GM10248 (cell line): ENCODE measurements at regions not wholly inside any gene's neighbourhood (a gene's known extent, or its start where the extent isn't known, plus 50 kb on each side); places are given as distances from the start of the nearest gene placed in this dataset.

Source experiments
- CTCF ChIA-PET: fragments of 300-600 bp; sonication (Branson Sonifier 250); formaldehyde crosslinking; extraction: SDS; loops from one replicate; lab custom pipeline; 2021; ENCODE audit warnings: antibody characterized with exemption; lab: Yijun Ruan, JAX
- POLR2A ChIA-PET: fragments of 350-650 bp; sonication (Branson Sonifier 250); formaldehyde crosslinking; extraction: SDS; loops from one replicate; lab custom pipeline; 2020; ENCODE audit warnings: antibody characterized with exemption; lab: Yijun Ruan, JAX
- DNase-seq: peaks from one replicate; pipeline ENCODE4 v3.0.0; 2012; ENCODE audit errors: extremely low spot score
- TF ChIP-seq, protein P1 (sequence below): IDR thresholded peaks from 2 replicates; pipeline ENCODE4 v1.5.1; 2012; ENCODE audit warnings: mild to moderate bottlenecking, low read depth; ENCODE audit errors: extremely low read depth, missing control alignments, control extremely low read depth

DNA sequence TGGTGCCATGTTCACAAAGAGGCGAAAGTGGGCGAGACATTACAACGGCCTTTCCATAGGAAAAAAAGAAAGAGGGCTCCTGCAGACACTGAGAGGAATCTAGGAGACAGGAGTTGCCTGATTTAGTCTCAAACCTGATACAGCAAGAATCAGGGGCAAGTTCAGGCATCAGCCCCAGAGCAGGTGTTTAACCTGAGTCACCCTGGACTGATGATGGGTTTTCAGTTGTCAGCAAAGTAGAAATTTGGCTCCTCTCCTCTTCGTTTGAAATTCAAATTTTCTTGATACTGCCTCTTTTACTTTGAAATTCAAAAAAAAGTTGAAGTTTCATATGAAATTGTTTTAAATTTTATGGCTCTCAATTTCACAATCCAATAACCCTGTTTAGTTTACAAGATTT is 189.5 kb downstream of the ABCC12 start:
- POLR2A ChIA-PET: no interaction called here
- no peak for DNase-seq
- CTCF ChIA-PET: interaction anchor here (1.1 to 3.2 kb wide), 2 partner anchors 11 to 14 kb away, joined by 3 to 15 read pairs; no protein-coding TSS in a partner anchor
- TF ChIP-seq, protein P1, sequence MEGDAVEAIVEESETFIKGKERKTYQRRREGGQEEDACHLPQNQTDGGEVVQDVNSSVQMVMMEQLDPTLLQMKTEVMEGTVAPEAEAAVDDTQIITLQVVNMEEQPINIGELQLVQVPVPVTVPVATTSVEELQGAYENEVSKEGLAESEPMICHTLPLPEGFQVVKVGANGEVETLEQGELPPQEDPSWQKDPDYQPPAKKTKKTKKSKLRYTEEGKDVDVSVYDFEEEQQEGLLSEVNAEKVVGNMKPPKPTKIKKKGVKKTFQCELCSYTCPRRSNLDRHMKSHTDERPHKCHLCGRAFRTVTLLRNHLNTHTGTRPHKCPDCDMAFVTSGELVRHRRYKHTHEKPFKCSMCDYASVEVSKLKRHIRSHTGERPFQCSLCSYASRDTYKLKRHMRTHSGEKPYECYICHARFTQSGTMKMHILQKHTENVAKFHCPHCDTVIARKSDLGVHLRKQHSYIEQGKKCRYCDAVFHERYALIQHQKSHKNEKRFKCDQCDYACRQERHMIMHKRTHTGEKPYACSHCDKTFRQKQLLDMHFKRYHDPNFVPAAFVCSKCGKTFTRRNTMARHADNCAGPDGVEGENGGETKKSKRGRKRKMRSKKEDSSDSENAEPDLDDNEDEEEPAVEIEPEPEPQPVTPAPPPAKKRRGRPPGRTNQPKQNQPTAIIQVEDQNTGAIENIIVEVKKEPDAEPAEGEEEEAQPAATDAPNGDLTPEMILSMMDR: no peak

DNA sequence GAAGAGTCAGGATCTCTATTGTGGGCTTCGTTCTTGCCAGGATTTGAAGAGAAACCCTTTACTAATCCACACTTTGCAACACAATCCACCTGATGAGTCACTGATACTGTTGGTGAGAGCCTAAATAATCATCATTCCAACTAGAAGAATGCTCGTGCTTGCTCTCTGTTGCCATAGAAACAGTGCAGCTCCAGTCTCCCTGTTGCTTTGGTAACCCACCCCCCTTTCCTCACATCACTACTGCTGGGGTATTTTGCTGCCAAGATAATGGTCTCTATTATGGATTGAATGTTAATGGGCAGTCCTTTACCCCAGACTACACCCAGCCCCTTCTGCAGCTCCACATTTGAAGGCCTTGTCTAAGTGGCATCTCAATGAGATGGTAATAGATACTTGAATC is 190.4 kb downstream of the ABCC12 start:
- DNase-seq: no peak
- TF ChIP-seq, protein P1: no peak
- POLR2A ChIA-PET: no interaction called here
- CTCF ChIA-PET: interaction anchor here (1.1 to 3.2 kb wide), 3 partner anchors 12 to 22 kb away, joined by 3 to 15 read pairs (median 3); no protein-coding TSS in a partner anchor

DNA sequence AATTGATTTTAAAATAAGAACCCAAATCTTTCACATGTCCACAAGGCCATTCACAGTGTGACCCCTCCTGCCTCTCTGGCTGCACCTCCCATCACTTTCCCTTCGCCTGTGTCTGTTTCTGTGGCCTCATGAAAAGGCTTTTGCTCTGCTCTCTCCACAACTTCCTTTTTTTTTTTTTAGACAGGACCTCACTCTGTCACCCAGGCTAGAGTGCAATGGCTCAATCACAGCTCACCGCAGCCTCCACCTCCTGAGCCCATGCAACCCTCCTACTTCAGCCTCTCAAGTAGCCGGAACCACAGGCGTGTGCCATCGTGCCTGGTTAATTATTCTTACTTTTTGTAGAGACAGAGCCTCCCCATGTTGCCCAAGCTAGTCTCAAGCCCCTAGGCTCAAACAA is 197.1 kb downstream of the ABCC12 start:
- ChIA-PET POLR2A (no interaction called here), CTCF (no interaction called here)
- TF ChIP-seq, protein P1: no peak
- no peak for DNase-seq

DNA sequence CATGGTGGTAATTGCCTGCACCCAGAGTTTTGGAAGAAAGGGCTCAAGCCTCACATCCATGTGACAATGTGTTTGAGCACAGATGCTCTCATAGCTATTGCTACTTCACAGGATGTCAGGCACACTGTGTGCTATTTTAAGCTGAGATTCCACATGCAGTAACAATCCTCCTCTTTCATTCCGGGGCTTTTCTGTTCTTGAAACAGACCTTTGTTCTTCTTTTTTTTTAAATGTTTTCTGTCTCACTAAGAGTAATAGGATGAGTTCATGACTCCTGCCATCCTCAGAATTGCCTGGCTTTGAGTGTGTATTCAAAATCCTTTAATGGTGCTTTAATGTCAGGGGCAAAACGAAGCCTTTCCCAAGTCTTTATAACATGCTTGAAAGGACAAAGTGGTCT is 198.9 kb downstream of the ABCC12 start:
- POLR2A ChIA-PET: no interaction called here
- no peak for DNase-seq
- TF ChIP-seq, protein P1: no peak
- CTCF ChIA-PET: no interaction called here

DNA sequence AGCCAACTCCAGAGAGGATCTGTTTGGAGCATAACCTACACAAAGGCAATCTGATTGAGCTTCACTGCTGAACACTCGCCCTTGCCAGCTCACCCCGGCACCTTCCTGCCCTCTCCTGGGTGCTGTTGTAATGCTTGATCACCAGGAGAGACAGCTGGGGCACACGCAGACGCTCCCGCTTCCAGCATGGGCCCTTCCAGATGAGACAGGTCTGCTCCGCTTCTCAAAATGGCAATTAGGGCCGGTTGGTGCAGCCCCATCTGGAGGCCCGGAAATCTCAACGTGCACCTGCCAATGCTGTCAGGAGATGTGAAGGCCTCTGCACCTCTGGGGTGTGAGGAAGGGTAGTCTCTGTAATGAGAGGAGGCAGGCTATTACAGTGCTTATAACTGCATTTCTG is 206.1 kb downstream of the ABCC12 start:
- CTCF ChIA-PET: interaction anchor here (0.9 to 1.1 kb wide), 2 partner anchors 13 to 28 kb away, joined by 3 read pairs; no protein-coding TSS in a partner anchor
- TF ChIP-seq, protein P1: no peak
- DNase-seq: no peak
- POLR2A ChIA-PET: no interaction called here

DNA sequence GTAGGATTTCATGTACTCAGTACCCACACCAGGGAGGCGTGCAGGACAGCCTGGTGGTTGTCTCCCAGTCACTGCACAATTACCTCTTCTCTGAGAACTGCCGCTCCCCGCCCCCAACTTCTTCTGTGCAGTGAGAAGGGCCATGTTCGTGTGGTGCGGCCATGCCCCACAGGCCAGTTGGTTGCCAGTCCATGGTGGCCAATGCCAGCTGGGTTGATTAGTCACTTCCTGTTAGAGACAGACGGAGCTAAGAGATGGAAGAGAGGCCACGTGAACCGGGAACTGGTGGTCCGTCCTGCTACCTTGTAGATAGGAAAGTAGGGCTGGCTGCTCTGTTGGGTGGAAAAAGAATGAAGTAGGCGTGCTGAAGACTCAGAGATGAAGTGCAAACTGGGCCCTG is 206.5 kb downstream of the ABCC12 start:
- TF ChIP-seq, protein P1: no peak
- ChIA-PET POLR2A (no interaction called here), CTCF (interaction anchor here (0.9 to 1.1 kb wide), 2 partner anchors 13 to 29 kb away, joined by 3 read pairs; no protein-coding TSS in a partner anchor)
- DNase-seq: no peak

DNA sequence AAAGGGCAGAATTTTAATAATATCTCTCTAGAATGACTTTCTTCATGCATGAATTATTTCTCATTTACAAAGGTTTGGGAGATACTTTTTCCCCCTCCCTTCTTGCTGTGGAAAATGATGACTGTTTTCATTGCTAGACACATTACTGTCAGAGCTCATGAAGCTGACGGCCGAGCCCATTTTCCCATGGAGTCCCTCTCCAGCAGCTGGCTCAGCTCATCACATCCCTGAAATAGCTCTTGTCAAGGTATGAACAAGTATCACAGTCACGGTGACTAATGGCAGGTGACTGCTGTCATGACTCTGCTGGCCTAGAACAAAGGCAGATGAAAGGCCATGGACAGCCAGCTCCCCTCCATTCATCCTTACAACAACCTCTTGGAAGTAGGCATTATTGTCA is 208.1 kb downstream of the ABCC12 start:
- TF ChIP-seq, protein P1: no peak
- ChIA-PET POLR2A (no interaction called here), CTCF (interaction anchor here (0.8 kb wide), 1 partner anchor 9 kb away, joined by 3 read pairs; no protein-coding TSS in a partner anchor)
- no peak for DNase-seq
